Left lobe of liver (tissue), 2 donors: ENCODE measurements at regions not wholly inside any gene's neighbourhood (a gene's known extent, or its start where the extent isn't known, plus 50 kb on each side); places are given as distances from the start of the nearest gene placed in this dataset.

Experiments used
- ATAC-seq: fragments of 200-7000 bp; cut with Tn5 transposase; one replicate; pipeline ENCODE4 v1.9.1; 2020; ENCODE audit warnings: mild to moderate bottlenecking, moderate library complexity
- DNase-seq: peaks from one replicate; pipeline ENCODE4 v3.0.0-alpha.2; 2020; ENCODE audit warnings: low spot score
- donor health status: DM: no; HTN: no; CAD: no; lungs with moderate emphysema.
- donor health status: DM: no; HTN: yes; CAD: no.

DNA sequence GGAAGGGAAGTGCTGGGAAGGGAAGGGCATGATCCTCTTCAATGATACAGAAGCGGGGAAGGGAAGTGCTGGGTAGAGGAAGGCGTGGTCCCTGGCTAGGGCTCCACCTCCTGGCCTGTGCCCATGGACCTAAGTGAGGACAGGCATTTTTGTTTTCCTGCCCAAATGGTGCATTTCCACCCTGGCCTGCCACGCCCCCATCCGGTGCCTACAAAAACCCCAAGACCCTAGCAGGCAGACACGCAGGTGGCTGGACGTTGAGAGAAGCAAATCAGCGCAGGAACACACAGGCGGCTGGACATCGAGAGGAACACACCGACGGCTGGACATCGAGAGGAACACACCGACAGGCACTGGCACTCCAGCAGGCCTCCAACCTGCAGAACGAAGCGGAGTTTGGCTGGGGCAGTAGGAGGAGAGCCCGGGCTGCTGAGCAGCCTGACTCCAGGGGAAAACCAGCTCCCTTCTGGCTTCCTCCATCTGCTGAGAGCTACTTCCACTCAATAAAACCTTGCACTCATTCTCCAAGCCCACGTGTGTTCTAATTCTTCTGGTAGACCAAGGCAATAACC, 628.3 kb downstream of the BUD13 start:
- no peak for ATAC-seq
- DNase-seq: no peak

GRCh38 chr11:116138280-116138679, 634.1 kb upstream of the CADM1 start:
- ATAC-seq (no peak), DNase-seq (no peak)

GRCh38 chr11:116137753-116138152, 633.5 kb upstream of the CADM1 start:
- no peak for ATAC-seq
- DNase-seq: no peak

- ATAC-seq (no peak), DNase-seq (no peak)
Measured at GRCh38 chr11:116136987-116137674, 632.9 kb upstream of the CADM1 start.

GRCh38 chr11:116135891-116136290, 631.7 kb upstream of the CADM1 start:
- ATAC-seq (no peak), DNase-seq (no peak)

DNA sequence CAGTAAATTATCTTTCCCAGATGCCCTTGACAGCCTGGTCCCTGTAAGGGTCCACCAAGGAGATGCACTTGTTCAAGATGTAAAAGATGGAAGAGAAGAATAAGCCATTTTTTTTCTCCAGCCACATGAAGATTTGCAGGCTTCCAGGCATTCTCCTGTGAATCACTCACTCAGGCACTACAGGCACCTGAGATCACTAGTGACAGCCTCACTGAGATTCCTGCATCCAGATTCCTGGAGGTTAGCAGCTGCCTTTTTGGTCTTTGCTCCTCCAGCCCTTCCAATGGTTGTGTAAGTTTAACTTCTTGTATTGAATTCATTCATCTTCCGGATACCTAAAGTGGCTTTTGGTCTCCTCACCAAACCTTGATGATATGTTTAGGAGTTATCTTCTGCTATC, 630.2 kb upstream of the CADM1 start:
- ATAC-seq (no peak), DNase-seq (no peak)

DNA sequence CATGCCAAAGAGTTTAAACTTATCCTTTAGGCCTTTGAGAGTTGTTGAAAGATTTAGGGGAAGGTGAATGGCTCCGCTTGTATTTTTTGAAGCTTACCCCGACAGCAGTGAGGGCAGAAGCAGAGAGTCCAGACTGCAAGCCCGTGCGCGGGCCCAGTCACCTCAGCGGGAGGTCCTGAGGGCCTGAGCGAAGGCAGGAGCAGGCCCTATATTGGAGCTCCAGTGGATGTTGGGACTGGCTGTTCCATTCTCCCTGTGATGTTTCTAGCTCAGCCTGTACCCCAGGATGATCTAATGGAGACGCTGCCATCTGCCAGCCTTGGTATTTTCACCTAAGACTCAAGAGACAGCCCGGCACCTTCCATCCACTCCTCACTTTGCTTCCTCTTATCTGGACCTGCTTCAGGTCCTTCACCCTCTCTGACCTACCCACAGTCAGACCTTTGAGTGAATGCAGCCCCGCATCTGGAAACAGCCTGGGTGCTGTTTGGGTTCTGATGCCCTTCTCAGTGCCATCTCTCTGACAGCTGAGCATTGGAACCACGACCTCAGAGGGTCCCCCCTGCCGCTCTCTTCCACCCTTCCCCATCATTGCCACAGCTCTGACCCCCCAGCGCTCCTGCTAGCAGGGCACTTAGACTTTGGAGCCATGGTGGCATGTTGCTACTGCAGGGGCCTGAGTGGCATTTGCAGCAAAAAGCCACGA, 628.2 kb upstream of the CADM1 start:
- ATAC-seq: no peak
- peak; percentile 19 for DNase-seq

DNA sequence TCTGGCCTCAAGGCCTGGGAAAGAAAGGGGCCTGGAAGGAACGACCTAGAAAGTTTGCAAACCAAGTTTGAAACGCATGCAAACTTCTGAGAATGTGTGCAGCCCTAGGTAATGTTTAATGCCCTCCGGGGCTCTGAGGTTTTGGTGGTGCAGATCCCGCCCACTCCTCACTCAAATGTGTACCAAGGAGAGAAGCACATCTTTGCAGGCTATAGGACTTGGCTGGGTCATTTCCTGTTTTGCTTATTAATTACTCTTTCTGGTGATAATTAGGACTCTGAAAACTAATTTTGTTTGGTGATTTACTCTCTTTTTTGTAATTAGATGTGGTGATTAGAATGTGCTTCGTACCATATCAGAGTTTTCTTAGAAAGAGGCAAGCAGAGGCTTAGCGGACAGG, 625.9 kb upstream of the CADM1 start:
- no peak for ATAC-seq
- no peak for DNase-seq

DNA sequence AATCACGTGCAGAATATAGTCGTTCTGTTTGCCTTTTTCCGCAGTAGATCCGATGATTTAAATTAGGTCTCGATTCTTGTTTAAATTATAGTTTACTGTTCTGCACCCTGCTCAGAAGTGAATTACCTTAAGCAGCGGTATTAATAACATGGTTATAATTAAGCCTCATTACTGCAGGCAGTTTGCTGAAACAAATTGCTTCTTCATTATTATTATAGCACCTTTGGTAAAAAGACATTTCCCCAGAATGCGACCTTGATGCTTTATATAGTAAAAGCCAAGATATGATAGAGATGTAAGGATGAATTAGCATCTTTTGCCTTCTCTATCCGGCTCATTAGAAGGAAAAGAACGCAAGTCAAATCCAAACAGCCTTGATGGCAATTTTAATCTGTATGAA, 625.2 kb upstream of the CADM1 start:
- no peak for ATAC-seq
- DNase-seq: no peak

DNA sequence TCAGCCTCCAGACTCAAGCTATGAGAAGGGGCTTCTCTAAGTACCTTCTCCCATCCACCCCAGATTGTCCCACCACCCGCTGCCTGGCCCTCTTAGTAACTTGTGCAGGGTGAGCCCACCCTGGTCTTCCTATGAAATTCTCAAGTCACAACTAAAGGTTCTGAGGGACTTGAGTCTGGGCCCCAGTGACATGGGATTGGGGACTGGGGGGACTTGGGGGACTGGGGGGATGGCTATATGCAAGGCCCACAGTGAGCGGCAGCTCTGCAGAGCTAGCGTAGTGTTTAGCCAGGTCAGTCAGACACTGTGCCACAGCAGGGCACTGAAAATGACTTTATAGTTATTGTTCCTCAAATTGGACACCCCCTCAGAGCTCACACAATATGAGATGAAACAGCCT, 622.3 kb upstream of the CADM1 start:
- ATAC-seq (no peak), DNase-seq (no peak)

- ATAC-seq (no peak), DNase-seq (peak; percentile 34)
Measured at GRCh38 chr11:116124922-116125714, 620.9 kb upstream of the CADM1 start.

DNA sequence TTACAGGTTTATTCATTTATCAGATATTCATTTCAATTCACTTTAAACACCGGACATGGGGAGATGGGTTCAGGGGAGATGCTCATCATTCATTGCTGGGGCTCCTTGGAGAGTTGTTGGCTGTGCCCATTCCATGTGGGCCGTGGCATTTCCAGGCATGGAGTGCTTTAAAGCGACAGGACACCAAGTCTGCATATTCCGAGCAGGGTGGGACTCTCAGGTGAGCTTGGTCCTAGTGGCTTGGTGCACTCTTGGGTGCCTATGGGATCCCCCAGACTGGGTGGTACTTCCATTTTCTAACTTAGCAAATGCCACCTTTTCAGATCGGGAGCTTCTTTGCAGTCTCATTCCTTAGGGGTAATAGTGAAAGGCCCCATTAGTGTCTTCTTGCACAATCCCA, 619.5 kb upstream of the CADM1 start:
- ATAC-seq: no peak
- no peak for DNase-seq

DNA sequence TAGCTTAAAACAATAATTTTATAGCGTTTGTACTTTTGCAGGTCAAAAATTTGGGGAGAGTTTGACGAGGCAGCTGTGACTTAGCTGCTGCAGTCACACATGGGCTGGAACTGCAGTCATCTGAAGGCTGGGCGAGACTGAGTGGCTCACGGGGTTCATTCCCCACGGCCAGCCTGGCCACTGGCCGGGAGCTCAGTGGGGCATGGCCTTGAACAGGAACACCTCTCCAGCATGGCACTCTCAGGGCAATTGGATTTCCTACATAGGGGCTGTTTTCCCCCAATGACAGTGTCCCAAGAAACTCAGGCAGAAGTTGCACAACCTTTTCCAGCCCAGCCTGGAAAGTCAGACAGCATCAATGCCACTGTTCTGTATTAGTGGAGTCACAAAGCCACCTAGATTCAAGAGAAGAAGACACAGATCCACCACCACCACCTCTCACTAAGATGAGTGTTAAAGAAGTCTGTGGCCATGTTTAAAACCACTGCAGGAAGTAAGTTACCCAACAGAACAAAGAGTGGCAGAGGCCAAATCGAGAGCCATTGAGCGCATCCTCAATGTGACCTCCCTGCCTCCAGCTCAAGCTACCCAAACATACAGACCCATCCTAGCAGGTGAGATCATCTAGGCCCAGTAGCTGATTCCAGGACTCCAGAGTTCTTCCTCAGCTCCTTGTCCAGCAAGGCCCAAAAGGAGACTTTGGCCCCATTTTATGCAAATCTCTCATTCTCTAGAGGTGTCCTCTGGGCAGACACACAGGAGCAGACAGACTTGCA, 618.7 kb upstream of the CADM1 start:
- ATAC-seq (no peak), DNase-seq (peak; percentile 30)

DNA sequence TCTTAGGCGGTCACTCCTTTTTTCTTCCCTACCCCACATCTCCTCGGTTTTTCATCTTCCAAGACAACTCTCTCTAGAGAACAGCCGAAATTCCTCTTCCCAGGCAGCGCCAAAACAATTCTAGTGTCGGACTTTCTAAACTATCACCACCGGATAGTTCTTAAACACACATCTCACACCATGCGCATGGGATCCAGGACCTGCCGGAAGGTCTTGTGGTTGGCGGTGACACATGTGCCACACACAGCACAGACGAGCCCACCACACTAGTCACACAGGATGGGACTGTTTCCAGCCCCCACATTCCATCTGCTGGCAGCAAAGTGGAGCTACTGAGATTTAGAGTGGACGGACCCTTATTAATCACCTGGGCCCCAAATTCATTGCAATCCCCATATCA, 614.9 kb upstream of the CADM1 start:
- no peak for DNase-seq
- ATAC-seq: no peak

- peak; percentile 28 for DNase-seq
Measured at GRCh38 chr11:116118138-116118470, 613.9 kb upstream of the CADM1 start.

DNA sequence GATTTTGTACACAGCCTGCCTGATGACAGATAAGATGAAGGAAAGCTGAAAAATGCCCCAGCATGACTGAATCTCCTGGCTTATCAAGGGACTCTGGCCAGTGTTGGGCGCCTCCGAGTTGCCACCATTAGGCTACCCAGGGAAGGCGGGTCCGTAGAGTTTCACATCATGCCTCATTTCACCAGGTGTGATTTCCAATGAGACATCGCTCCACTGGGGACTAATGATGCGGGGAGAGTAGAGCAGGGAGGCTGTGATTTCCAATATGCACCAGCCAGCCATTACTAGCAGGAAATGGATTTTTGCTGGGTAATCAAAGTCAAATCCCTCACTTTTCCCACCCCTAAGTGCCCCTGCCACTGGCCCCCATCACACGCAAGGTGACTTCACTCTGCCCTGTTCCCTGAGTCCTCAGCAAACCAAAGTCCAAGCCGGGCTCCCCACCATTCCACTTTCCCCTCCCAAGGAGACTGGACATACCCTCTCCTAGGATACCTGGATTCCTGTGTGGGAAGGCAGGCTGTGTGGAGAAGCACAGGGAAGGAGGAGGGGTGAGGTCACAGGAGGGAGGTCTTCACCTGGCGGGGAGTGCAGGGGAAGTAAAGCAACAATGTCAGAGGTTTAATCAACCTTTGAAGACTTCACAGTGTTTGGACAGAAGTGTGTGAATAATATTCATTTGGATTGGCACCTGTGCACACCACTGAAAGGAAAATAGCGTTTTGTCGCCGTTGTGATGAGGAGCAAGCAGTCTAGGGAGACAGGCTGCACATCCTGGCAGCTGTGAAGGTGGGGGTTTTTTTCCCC, 613.3 kb upstream of the CADM1 start:
- DNase-seq (peak; percentile 26), ATAC-seq (no peak)

More at GRCh38 chr11:116118138-116118470, 613.9 kb upstream of the CADM1 start:
- ATAC-seq: no peak

- DNase-seq (no peak), ATAC-seq (no peak)
Measured at GRCh38 chr11:116115801-116116200, 611.6 kb upstream of the CADM1 start.

DNA sequence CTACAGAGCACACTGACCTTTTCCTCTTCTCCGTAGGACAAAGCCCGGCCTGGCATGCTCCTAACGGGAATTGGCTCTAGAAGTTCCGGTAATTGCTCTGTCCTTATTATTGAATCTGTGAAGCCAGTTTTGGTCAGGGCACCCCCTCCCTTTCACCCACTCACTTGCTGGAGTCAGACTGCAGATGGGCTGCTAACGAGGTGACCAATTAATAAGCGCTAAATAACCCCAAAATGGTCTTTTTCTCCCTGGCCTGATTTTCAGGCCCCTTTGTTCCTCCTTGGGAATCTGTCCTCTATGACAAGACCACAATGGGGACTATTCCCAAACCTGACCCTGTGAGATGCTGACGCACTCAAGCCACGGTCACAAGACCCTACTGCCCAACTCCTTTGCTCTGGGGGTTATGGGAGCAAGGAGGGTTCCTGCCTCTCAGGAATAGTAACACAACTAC, 610.0 kb upstream of the CADM1 start:
- DNase-seq (peak; percentile 14), ATAC-seq (no peak)

- DNase-seq (peak; percentile 16), ATAC-seq (no peak)
Measured at GRCh38 chr11:116112087-116112935, 608.1 kb upstream of the CADM1 start.
